HG03460 (cell line): ENCODE measurements at regions not wholly inside any gene's neighbourhood (a gene's known extent, or its start where the extent isn't known, plus 50 kb on each side); places are given as distances from the start of the nearest gene placed in this dataset.
"Not testable (repeated sequence)": the region's sequence is repeated elsewhere in the genome, so short reads cannot be mapped to it uniquely, and the experiment has no call there.

Experiments used
- ATAC-seq: cut with Tn5 transposase; IDR thresholded peaks from one replicate; pipeline ENCODE4 v1.9.1; 2021; ENCODE audit not compliant: unreplicated experiment

- no peak for ATAC-seq
Observed at GRCh38 chr5:144742361-144742760, 571.7 kb downstream of the KCTD16 start.

- ATAC-seq: no peak
Observed at GRCh38 chr5:144731786-144732185, 561.1 kb downstream of the KCTD16 start.

- ATAC-seq: peak; percentile 92
Observed at GRCh38 chr5:144712090-144712489, 541.4 kb downstream of the KCTD16 start.

GRCh38 chr5:144711172-144711571, 540.5 kb downstream of the KCTD16 start:
- no peak for ATAC-seq

GRCh38 chr5:144710637-144711036, 540.0 kb downstream of the KCTD16 start:
- no peak for ATAC-seq

- no peak for ATAC-seq
Observed at GRCh38 chr5:144703776-144704175, 533.1 kb downstream of the KCTD16 start.

GRCh38 chr5:144698484-144698883, 527.8 kb downstream of the KCTD16 start:
- no peak for ATAC-seq

GRCh38 chr5:144697847-144698262, 527.2 kb downstream of the KCTD16 start:
- no peak for ATAC-seq

GRCh38 chr5:144691936-144692335, 521.3 kb downstream of the KCTD16 start:
- no peak for ATAC-seq

- no peak for ATAC-seq
Observed at GRCh38 chr5:144684899-144685298, 514.2 kb downstream of the KCTD16 start.

GRCh38 chr5:144680711-144681110, 510.0 kb downstream of the KCTD16 start:
- ATAC-seq: no peak

GRCh38 chr5:144671066-144671465, 500.4 kb downstream of the KCTD16 start:
- ATAC-seq: no peak

- no peak for ATAC-seq
Observed at GRCh38 chr5:144659634-144660227, 489.1 kb downstream of the KCTD16 start.

- no peak for ATAC-seq
Observed at GRCh38 chr5:144644317-144644716, 473.6 kb downstream of the KCTD16 start.

- no peak for ATAC-seq
Observed at GRCh38 chr5:144638787-144639186, 468.1 kb downstream of the KCTD16 start.

- no peak for ATAC-seq
Observed at GRCh38 chr5:144634138-144634537, 463.5 kb downstream of the KCTD16 start.

GRCh38 chr5:144598451-144599068, 427.9 kb downstream of the KCTD16 start:
- ATAC-seq: no peak

- ATAC-seq: no peak
Observed at GRCh38 chr5:144596517-144596916, 425.8 kb downstream of the KCTD16 start.

- no peak for ATAC-seq
Observed at GRCh38 chr5:144594919-144595318, 424.2 kb downstream of the KCTD16 start.

GRCh38 chr5:144594234-144594633, 423.6 kb downstream of the KCTD16 start:
- ATAC-seq: not testable (repeated sequence)

- no peak for ATAC-seq
Observed at GRCh38 chr5:144585681-144586080, 415.0 kb downstream of the KCTD16 start.

- no peak for ATAC-seq
Observed at GRCh38 chr5:144583541-144584449, 413.1 kb downstream of the KCTD16 start.
